ENCODE measurements at regions not wholly inside any gene's neighbourhood (a gene's known extent, or its start where the extent isn't known, plus 50 kb on each side); places are given as distances from the start of the nearest gene placed in this dataset.
A peak's percentile ranks its signal among the peaks of the same experiment; 100 is the strongest.

GRCh38 chr3:124584245-124584551, 146.1 kb upstream of the UMPS start:
- intact Hi-C loops (cut with micrococcal nuclease): no loop called here
- H3K4me3 Mint-ChIP-seq: peak overlapping the region; percentile 35
- H3K9me3 Mint-ChIP-seq: no peaks in the 10 kb centered on the region
- no peaks in the 10 kb centered on the region for H3K36me3 Mint-ChIP-seq (ENCODE audit: low read depth)
- DNase-seq: no peak
- H3K27ac Mint-ChIP-seq: no peak overlapping the region
- peaks cover 7% of the 10 kb centered on the region for H3K4me1 Mint-ChIP-seq
- H3K27me3 Mint-ChIP-seq: peaks cover 71% of the 10 kb centered on the region

- intact Hi-C loops (cut with micrococcal nuclease): loop anchor here (5.0 kb wide), 1 partner anchor 38 kb away; no protein-coding TSS in a partner anchor
- Mint-ChIP-seq H3K9me3 (no peaks in the 10 kb centered on the region), H3K27ac (no peak overlapping the region), H3K4me3 (peak overlapping the region; percentile 70), H3K27me3 (peaks cover 69% of the 10 kb centered on the region), H3K36me3 (ENCODE audit: low read depth) (no peaks in the 10 kb centered on the region), H3K4me1 (peaks cover 7% of the 10 kb centered on the region)
- peak; percentile 65 for DNase-seq
Observed at GRCh38 chr3:124584552-124585391, 145.5 kb upstream of the UMPS start.

- no peaks in the 10 kb centered on the region for H3K9me3 Mint-ChIP-seq
Observed at GRCh38 chr3:124586126-124587052, 143.9 kb upstream of the UMPS start.

DNA sequence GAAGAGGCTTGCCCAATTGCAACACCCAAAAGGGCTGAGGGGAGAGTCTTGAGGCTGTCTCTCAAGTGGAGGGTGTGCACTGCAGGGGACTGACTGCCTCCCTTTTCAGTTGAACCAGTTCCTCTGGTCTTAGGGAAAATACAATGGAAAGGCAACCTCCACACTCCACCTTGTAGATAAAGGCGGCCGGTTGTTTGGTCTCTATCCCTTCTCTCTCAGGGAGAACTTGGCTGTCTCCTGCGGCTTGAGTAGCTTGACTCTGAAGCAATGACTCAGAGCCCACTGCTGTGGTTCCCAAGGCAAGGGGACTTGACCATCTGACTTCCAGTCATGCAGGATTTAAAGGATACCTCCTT, 143.2 kb upstream of the UMPS start:
- H3K36me3 Mint-ChIP-seq (ENCODE audit: low read depth): no peaks in the 10 kb centered on the region
- no peak overlapping the region for H3K27ac Mint-ChIP-seq
- intact Hi-C loops (cut with micrococcal nuclease): loop anchor here (5.0 kb wide), 1 partner anchor 35 kb away; no protein-coding TSS in a partner anchor
- no peak overlapping the region for H3K4me3 Mint-ChIP-seq
- peaks cover 7% of the 10 kb centered on the region for H3K4me1 Mint-ChIP-seq
- H3K27me3 Mint-ChIP-seq: peaks cover 66% of the 10 kb centered on the region
- no peaks in the 10 kb centered on the region for H3K9me3 Mint-ChIP-seq
- no peak for DNase-seq

More at GRCh38 chr3:124586126-124587052, 143.9 kb upstream of the UMPS start:
- Mint-ChIP-seq H3K4me1 (peaks cover 7% of the 10 kb centered on the region), H3K36me3 (ENCODE audit: low read depth) (no peaks in the 10 kb centered on the region), H3K4me3 (no peak overlapping the region), H3K27me3 (peaks cover 70% of the 10 kb centered on the region), H3K27ac (no peak overlapping the region)
- no peak for DNase-seq
- intact Hi-C loops (cut with micrococcal nuclease): loop anchor here (5.0 kb wide), 1 partner anchor 36 kb away; no protein-coding TSS in a partner anchor

GRCh38 chr3:124588036-124588435, 142.2 kb upstream of the UMPS start:
- Mint-ChIP-seq H3K27me3 (peaks cover 58% of the 10 kb centered on the region), H3K9me3 (no peaks in the 10 kb centered on the region), H3K36me3 (ENCODE audit: low read depth) (no peaks in the 10 kb centered on the region), H3K4me1 (peaks cover 14% of the 10 kb centered on the region), H3K4me3 (no peak overlapping the region), H3K27ac (no peak overlapping the region)
- intact Hi-C loops (cut with micrococcal nuclease): loop anchor here (5.0 kb wide), 1 partner anchor 34 kb away; no protein-coding TSS in a partner anchor
- DNase-seq: no peak

DNA sequence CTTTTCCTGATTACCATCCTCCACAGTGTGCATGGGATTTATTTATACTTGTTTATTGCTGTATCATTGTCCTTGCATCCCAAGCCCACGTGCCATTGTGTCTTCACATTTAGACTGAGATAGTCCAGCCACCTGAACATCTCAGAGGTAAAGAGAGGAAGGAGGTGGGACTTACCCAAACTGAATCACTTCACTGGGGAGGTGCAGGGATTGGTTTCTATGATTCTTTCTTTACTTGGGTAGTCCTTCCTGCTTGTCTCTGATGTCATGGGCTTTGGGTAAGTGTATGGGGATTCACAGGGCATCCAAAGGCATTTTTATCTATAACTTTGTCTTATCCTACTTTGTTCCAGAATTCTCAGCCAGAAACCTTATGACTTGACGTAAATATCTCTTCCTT, 141.5 kb upstream of the UMPS start:
- intact Hi-C loops (cut with micrococcal nuclease): loop anchor here (5.0 kb wide), 1 partner anchor 34 kb away; no protein-coding TSS in a partner anchor
- DNase-seq: no peak
- H3K27ac Mint-ChIP-seq: no peak overlapping the region
- H3K4me1 Mint-ChIP-seq: peaks cover 20% of the 10 kb centered on the region
- H3K27me3 Mint-ChIP-seq: peaks cover 55% of the 10 kb centered on the region
- no peak overlapping the region for H3K4me3 Mint-ChIP-seq
- no peaks in the 10 kb centered on the region for H3K36me3 Mint-ChIP-seq (ENCODE audit: low read depth)
- H3K9me3 Mint-ChIP-seq: no peaks in the 10 kb centered on the region

DNA sequence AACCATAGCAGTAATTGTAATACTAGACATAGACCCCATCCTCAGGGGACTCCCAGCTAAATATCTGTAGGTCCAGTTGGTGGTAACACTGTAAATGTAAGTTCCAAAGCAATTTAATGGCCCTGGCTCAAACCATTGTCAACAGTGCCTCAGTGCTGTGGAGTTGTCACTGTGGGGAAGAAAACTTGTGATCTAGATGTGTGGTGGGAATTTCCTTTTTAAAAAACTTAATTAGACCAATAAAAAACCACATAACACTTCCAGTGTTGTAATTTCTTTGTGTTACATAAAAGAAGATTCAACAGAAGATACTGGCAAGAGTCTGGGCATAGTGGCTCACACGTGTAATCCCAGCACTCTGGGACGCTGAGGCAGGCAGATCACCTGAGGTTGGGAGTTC, 138.6 kb upstream of the UMPS start:
- H3K27me3 Mint-ChIP-seq: peaks cover 43% of the 10 kb centered on the region
- no peak overlapping the region for H3K27ac Mint-ChIP-seq
- no peak overlapping the region for H3K4me3 Mint-ChIP-seq
- no peak for DNase-seq
- H3K9me3 Mint-ChIP-seq: no peaks in the 10 kb centered on the region
- peaks cover 14% of the 10 kb centered on the region for H3K4me1 Mint-ChIP-seq
- H3K36me3 Mint-ChIP-seq (ENCODE audit: low read depth): no peaks in the 10 kb centered on the region
- intact Hi-C loops (cut with micrococcal nuclease): no loop called here

DNA sequence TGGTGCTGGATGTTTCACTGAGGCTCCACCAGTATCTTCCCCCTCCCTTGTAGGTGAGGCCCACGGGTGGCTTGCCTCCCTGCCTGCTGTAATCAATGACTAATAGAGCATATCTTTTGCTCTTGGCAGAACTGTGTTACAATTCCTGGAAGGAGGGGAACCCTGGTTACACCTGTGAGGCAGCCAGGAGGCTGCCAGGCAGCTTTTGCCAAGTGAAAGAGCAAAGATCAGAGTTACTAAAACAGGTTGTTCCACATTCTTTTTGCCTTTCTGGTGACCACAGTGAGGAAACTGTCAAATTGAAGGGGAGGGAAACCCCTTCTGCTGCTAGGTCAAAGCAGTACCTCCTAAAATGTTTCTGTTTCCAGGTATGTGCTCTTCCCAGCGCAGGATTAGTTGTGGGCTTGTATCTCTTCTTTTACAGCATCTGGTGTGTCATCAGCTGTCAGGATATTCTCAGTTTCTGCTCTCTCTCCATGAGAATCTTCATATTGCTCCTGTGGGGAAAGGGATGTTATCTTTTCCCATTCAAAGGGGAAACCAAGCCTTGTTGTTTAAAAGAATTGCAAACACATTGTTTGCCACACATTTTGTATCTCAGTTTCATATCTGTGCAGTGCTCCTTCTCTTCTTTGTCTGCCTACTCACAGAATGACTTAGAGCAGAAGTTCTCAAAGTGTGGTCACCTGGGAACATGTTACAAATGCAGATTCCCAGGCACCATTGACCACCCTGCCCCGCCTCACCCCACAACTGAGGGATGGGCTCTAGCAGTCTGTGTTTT, 137.4 kb upstream of the UMPS start:
- H3K27me3 Mint-ChIP-seq: peaks cover 35% of the 10 kb centered on the region

GRCh38 chr3:124593442-124593829, 136.8 kb upstream of the UMPS start:
- peaks cover 31% of the 10 kb centered on the region for H3K27me3 Mint-ChIP-seq
- H3K4me3 Mint-ChIP-seq: no peak overlapping the region
- H3K4me1 Mint-ChIP-seq: peaks cover 14% of the 10 kb centered on the region
- no peaks in the 10 kb centered on the region for H3K9me3 Mint-ChIP-seq
- intact Hi-C loops (cut with micrococcal nuclease): loop anchor here (1.0 kb wide), 1 partner anchor 46 kb away; no protein-coding TSS in a partner anchor
- no peak for DNase-seq
- no peak overlapping the region for H3K27ac Mint-ChIP-seq
- no peaks in the 10 kb centered on the region for H3K36me3 Mint-ChIP-seq (ENCODE audit: low read depth)

More for the DNA sequence above, 137.4 kb upstream of the UMPS start:
- H3K9me3 Mint-ChIP-seq: no peaks in the 10 kb centered on the region
- peaks cover 14% of the 10 kb centered on the region for H3K4me1 Mint-ChIP-seq
- H3K36me3 Mint-ChIP-seq (ENCODE audit: low read depth): no peaks in the 10 kb centered on the region
- DNase-seq: no peak
- H3K4me3 Mint-ChIP-seq: no peak overlapping the region
- intact Hi-C loops (cut with micrococcal nuclease): loop anchor here (1.0 kb wide), 1 partner anchor 46 kb away; no protein-coding TSS in a partner anchor
- H3K27ac Mint-ChIP-seq: no peak overlapping the region

DNA sequence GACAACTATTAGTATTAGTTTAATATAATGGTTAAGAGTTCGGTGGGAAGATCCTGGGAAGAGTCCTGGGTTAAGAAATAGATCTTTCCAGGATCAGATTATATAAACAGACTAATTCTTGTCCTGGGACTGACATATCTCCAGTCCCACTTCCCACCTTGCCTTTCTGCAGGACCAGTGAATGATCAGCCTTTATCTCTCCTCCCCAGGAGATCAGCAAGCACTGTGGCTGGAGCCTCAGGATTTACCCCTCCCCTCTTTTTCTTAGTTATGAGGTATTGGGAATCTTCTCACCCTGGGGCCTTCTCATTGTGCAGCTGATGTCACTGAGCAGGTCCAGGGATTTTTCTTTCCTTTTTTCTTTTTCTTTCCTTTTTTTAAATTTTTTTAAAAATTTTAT, 135.7 kb upstream of the UMPS start:
- no peaks in the 10 kb centered on the region for H3K36me3 Mint-ChIP-seq (ENCODE audit: low read depth)
- no peaks in the 10 kb centered on the region for H3K9me3 Mint-ChIP-seq
- no peak overlapping the region for H3K4me3 Mint-ChIP-seq
- intact Hi-C loops (cut with micrococcal nuclease): no loop called here
- peaks cover 14% of the 10 kb centered on the region for H3K4me1 Mint-ChIP-seq
- no peak overlapping the region for H3K27ac Mint-ChIP-seq
- DNase-seq: no peak
- H3K27me3 Mint-ChIP-seq: peaks cover 25% of the 10 kb centered on the region

GRCh38 chr3:124597273-124597672, 133.0 kb upstream of the UMPS start:
- Mint-ChIP-seq H3K27me3 (peaks cover 21% of the 10 kb centered on the region), H3K9me3 (no peaks in the 10 kb centered on the region), H3K4me3 (no peak overlapping the region), H3K36me3 (ENCODE audit: low read depth) (no peaks in the 10 kb centered on the region), H3K4me1 (peaks cover 14% of the 10 kb centered on the region), H3K27ac (no peak overlapping the region)
- intact Hi-C loops (cut with micrococcal nuclease): no loop called here
- DNase-seq: no peak

GRCh38 chr3:124597979-124598378, 132.3 kb upstream of the UMPS start:
- Mint-ChIP-seq H3K4me1 (peaks cover 8% of the 10 kb centered on the region), H3K27ac (no peak overlapping the region), H3K36me3 (ENCODE audit: low read depth) (no peaks in the 10 kb centered on the region)

GRCh38 chr3:124599147-124599765, 131.0 kb upstream of the UMPS start:
- no peak for DNase-seq
- Mint-ChIP-seq H3K27ac (no peak overlapping the region), H3K36me3 (ENCODE audit: low read depth) (no peaks in the 10 kb centered on the region), H3K9me3 (no peaks in the 10 kb centered on the region), H3K27me3 (peaks cover 26% of the 10 kb centered on the region), H3K4me1 (no peaks in the 10 kb centered on the region), H3K4me3 (no peak overlapping the region)
- intact Hi-C loops (cut with micrococcal nuclease): no loop called here

More at GRCh38 chr3:124597979-124598378, 132.3 kb upstream of the UMPS start:
- no peak overlapping the region for H3K4me3 Mint-ChIP-seq
- H3K9me3 Mint-ChIP-seq: no peaks in the 10 kb centered on the region
- no peak for DNase-seq
- H3K27me3 Mint-ChIP-seq: peaks cover 24% of the 10 kb centered on the region
- intact Hi-C loops (cut with micrococcal nuclease): no loop called here

Measured in activated CD4-positive, alpha-beta T cell treated with anti-CD3 and anti-CD28 coated beads, Interleukin-2, amount 10 ng/mL, durations not matched to agents 24 days and 14 days (primary cell).